AG09309 (cell line): ENCODE measurements at regions not wholly inside any gene's neighbourhood (a gene's known extent, or its start where the extent isn't known, plus 50 kb on each side); places are given as distances from the start of the nearest gene placed in this dataset.

Source experiments
- DNase-seq: peaks from one replicate; pipeline ENCODE4 v3.0.0-alpha.2; 2010; ENCODE audit warnings: low read depth
- H3K4me3 ChIP-seq: 2 replicates; pipeline ENCODE4 v1.5.1; 2011; ENCODE audit warnings: mild to moderate bottlenecking, low read depth, low read length, moderate library complexity; ENCODE audit not compliant: control insufficient read depth
- CTCF ChIP-seq: IDR thresholded peaks from 2 replicates; pipeline ENCODE4 v1.5.1; 2011; ENCODE audit warnings: mild to moderate bottlenecking, low read depth, low read length, inconsistent platforms; ENCODE audit not compliant: insufficient read depth, control insufficient read depth; ENCODE audit errors: missing control alignments

- DNase-seq = peak; percentile 53
- TF ChIP-seq CTCF = no peak
- no peak overlapping the region for H3K4me3 ChIP-seq
Measured at GRCh38 chr2:7612969-7613368, 695.8 kb downstream of the RNF144A start.

GRCh38 chr2:7613831-7614230, 696.6 kb downstream of the RNF144A start:
- no peak overlapping the region for H3K4me3 ChIP-seq

GRCh38 chr2:7618031-7618430, 700.8 kb downstream of the RNF144A start:
- H3K4me3 ChIP-seq = no peak overlapping the region
- no peak for DNase-seq
- TF ChIP-seq CTCF = no peak

More at GRCh38 chr2:7613831-7614230, 696.6 kb downstream of the RNF144A start:
- no peak for DNase-seq
- TF ChIP-seq CTCF = no peak

GRCh38 chr2:7619203-7619970, 702.2 kb downstream of the RNF144A start:
- H3K4me3 ChIP-seq = no peak overlapping the region
- no peak for DNase-seq
- no peak for TF ChIP-seq CTCF

GRCh38 chr2:7620255-7620654, 703.0 kb downstream of the RNF144A start:
- no peak for TF ChIP-seq CTCF
- no peak for DNase-seq
- no peak overlapping the region for H3K4me3 ChIP-seq

- no peak for DNase-seq
Measured at GRCh38 chr2:7621018-7621814, 704.0 kb downstream of the RNF144A start.

More at GRCh38 chr2:7621018-7621814, 704.0 kb downstream of the RNF144A start:
- no peak overlapping the region for H3K4me3 ChIP-seq
- TF ChIP-seq CTCF = no peak
